GM12873 (cell line): ENCODE measurements at regions not wholly inside any gene's neighbourhood (a gene's known extent, or its start where the extent isn't known, plus 50 kb on each side); places are given as distances from the start of the nearest gene placed in this dataset.

ENCODE experiments used
- TF ChIP-seq, protein P1 (sequence below): IDR thresholded peaks from 2 replicates; pipeline ENCODE4 v1.5.1; 2012; ENCODE audit warnings: low read depth, mild to moderate bottlenecking, moderate library complexity, low read length, control low read depth; ENCODE audit not compliant: insufficient read depth; ENCODE audit errors: missing control alignments

DNA sequence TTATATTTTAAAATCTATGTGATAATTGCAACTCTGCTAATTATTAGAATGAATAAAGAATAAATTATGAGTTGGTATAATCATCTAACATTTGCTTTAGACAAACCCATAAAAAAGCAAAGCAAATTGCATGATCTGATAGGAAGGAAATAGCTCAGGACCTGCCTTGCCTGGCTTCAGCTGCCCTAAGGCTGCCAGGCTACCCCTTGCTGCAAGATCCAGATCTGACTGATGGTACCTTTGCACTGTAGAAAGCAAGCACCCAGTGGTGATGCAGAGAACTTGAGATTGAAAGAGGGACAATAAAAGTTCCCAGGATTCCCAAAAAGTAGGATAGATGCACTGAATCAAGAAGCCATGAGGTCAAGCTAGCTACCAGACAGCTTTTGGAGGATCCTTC, 100.9 kb upstream of the FSTL4 start:
- TF ChIP-seq, protein P1, sequence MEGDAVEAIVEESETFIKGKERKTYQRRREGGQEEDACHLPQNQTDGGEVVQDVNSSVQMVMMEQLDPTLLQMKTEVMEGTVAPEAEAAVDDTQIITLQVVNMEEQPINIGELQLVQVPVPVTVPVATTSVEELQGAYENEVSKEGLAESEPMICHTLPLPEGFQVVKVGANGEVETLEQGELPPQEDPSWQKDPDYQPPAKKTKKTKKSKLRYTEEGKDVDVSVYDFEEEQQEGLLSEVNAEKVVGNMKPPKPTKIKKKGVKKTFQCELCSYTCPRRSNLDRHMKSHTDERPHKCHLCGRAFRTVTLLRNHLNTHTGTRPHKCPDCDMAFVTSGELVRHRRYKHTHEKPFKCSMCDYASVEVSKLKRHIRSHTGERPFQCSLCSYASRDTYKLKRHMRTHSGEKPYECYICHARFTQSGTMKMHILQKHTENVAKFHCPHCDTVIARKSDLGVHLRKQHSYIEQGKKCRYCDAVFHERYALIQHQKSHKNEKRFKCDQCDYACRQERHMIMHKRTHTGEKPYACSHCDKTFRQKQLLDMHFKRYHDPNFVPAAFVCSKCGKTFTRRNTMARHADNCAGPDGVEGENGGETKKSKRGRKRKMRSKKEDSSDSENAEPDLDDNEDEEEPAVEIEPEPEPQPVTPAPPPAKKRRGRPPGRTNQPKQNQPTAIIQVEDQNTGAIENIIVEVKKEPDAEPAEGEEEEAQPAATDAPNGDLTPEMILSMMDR = no peak

DNA sequence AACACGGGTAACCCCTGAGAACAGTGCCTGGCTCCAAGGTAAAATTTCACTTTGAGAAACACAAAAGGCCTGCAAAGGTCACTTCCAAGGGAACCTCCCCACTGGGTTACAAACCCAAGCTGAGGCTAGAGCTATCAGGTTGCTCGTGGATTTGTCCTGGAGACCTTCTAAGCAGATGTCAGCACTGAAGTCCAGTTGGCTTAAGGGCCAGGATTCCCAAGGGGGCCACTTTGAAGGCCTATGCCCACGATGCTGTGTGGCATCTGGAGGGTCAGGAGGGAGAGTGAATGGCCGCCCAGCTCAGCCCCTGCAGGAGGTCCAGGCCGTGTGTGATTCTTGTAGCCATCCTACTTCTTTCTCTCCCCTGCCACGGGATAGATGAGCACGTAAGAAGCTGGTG, 100.2 kb upstream of the FSTL4 start:
- TF ChIP-seq, protein P1 = no peak

DNA sequence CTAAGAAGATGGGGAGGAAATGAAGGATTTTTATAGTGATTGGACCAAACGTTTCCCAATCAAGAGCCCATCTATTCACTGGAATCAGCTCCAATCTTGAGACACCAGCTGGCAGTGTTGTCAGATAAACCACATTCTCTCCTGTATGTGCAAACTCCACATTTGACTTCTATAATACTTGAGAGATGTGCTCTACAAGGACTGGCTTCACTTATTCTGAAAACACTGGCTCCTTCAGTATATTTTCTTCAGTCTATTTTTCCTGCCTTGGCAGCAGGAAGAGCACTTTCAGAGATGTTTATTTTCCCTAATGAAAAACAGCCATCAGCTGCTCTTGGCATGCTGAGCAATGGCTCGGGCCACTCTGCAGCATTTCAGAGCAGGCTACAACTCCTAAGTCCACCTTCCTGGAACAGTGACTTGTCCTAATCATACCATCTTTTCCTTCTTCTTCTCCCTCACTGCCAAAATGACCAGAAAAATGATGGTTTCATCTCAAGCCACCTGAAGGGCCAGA, 96.9 kb upstream of the FSTL4 start:
- TF ChIP-seq, protein P1 = no peak

DNA sequence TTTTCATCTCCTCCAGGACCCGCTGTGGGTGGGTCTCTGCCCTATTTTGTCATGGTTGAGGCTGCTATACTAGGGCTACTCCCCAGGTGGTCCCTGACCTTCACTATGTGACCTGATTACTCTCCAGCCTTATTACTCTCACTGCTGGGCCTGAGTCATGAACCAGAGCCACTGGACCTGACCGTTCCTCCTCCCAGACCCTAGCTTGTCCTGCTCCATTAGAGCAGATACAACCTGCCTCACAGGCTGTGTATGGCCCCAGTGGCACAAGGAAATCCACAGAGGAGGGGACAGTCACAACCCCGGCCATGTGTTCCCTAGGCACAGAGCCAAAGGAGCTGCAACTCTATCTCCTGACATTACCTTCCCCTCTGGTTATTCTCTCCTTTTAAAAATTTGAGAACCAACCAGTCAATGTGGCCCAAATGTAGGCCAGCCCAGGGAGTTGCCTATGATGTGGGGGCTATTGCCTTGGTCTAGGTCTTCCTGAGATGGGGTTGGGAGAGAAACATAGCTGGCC, 96.0 kb upstream of the FSTL4 start:
- TF ChIP-seq, protein P1 = no peak

DNA sequence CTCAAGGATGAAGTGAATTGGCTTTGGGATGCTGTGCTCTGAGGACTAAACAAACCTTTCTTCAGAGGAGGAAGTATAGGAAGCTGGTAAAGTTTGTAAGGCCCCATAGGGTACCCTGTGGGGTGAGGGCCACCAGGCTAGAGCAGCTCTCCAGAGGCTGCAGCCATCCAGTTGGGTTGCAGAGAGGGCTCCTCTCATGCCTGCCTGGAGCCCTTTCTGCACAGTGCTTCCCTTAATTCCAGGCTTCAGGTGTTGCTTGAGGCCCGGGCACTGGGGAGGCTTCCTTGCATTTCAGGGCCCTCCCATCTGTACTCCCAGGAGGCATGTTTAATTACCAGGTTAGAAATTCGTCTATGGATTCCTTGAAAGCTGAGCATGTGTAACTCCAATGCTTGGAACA, 95.3 kb upstream of the FSTL4 start:
- TF ChIP-seq, protein P1 = no peak

DNA sequence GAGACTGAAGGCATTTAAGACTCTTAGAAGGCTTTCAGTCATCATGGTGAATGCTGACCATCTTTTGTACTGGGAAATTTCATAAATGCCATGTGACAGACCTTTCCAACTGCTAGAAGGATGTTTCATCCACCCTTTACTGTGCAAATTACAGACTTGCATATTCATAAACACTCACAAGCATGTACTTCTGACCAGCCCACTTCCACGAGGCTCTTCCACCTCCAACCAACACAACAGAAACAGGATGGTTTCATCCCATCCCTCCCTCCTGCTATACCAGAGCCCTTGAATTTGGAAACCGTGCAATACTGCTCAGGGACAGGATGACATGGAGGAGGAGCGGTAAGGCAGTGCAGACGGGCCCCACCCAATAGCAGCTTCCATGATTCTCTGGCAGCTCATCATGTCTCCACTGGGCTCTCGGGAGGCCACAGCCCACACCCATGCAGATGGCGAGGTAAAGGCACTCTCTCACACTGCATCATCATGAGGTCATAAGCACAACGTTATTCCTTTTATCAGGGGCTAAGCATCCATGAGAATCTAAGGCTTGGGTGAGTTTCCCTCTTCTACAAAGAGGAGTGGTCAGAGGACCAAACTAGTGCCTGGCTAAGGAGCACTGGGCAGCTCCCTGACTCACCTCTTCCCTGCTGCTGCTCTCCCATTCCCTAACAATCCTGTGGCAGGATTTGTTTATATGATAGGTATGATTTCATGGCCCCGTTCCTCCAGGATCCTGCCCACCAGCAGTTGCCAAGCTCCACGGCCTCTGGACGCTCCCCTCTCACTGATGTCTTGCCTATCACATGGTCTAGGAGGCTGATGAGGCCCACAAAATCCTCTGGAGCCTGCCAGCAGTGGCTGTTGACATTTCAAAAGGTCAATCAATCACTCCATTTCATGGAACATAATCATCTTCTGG, 94.4 kb upstream of the FSTL4 start:
- TF ChIP-seq, protein P1 = no peak

DNA sequence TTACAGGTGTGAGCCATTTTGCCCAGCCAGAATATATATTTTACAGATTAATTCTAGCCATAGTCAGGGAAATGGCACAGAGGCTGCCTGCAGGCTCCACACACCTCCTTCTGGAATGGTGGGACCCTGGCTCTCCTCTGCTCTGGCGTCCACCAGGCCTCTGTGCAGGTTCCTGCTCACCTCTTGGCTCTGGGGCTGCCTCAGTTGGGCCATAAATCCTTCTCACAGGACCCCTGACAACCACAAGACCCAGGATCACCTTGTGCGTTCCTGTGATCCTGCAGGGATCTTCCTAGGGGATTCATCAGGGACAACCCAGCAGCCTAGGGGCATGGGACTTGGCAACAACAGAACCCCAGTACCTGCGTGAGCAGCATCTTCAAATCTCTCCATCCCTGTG, 93.0 kb upstream of the FSTL4 start:
- TF ChIP-seq, protein P1 = no peak
